Ovary (tissue), 7 donors: ENCODE measurements at regions not wholly inside any gene's neighbourhood (a gene's known extent, or its start where the extent isn't known, plus 50 kb on each side); places are given as distances from the start of the nearest gene placed in this dataset.

Experiments
- DNase-seq, 5 donors: peaks; one replicate each; pipeline ENCODE4 v3.0.0-alpha.2; 2019 to 2020
- H3K27ac ChIP-seq, 2 donors: fragments of 200-600 bp; one replicate each; pipeline versions ENCODE4 v1.5.1 to v1.8.0; 2019 to 2022
- H3K27me3 ChIP-seq: fragments of 200-600 bp; one replicate; pipeline ENCODE4 v1.8.0; 2022
- H3K36me3 ChIP-seq: fragments of 200-600 bp; sonication (generic); one replicate; pipeline ENCODE4 v1.5.1; 2019
- H3K4me1 ChIP-seq: one replicate; pipeline ENCODE4 v1.8.1; 2013; ENCODE audit warnings: mild to moderate bottlenecking, moderate library complexity; ENCODE audit not compliant: insufficient read depth
- H3K4me3 ChIP-seq: fragments of 200-600 bp; sonication (generic); one replicate; pipeline ENCODE4 v1.5.1; 2017
- H3K9me3 ChIP-seq, 2 donors: fragments of 200-600 bp in 1 of 2; sonication (generic) in 1 of 2; one replicate each; pipeline versions ENCODE4 v1.5.1 to v1.8.1; 2013 to 2019; ENCODE audit warnings: mild to moderate bottlenecking in 1 of 2, moderate library complexity in 1 of 2
- CTCF ChIP-seq, 3 donors: fragments of 450-650 bp in 2 of 3; fragments of 200-600 bp in 1 of 3; IDR thresholded peaks; one replicate each; pipeline versions ENCODE4 v1.5.1 to v1.8.0; 2016 to 2022; ENCODE audit warnings: antibody characterized with exemption in 3 of 3, mild to moderate bottlenecking in 1 of 3
- EP300 ChIP-seq: sonication (generic); formaldehyde crosslinking; IDR thresholded peaks from one replicate; pipeline ENCODE4 v1.6.1; 2017; ENCODE audit warnings: antibody characterized with exemption
- POLR2A ChIP-seq: fragments of 450-650 bp; IDR thresholded peaks from one replicate; pipeline ENCODE4 v1.6.1; 2017; ENCODE audit warnings: antibody characterized with exemption, mild to moderate bottlenecking, moderate library complexity
- WGBS, 3 donors: extraction: QIAGEN DNeasy Blood & Tissue Kit in 1 of 3; methylation state at CpG; one replicate each; pipeline versions ENCODE4 v1.1.5 to v1.1.7; 2013 to 2017; 5-methylcytosine and 5-hydroxymethylcytosine counted together
- intact Hi-C, 4 donors: fragments of 100-400 bp; cut with DNase I; formaldehyde crosslinking; loops; one replicate each; pipeline versions ENCODE4 v1.11.0 to v1.15.1; 2022 to 2023
- donor health status: DM: no; HTN: no; CAD: no; lungs with moderate emphysema.
- donor health status: DM: no; HTN: no; CAD: no.
- donor health status: Bipolar disorder and iron deficiency.
- donor health status: DM: no; HTN: no; CAD: no.
- donor health status: DM: yes; HTN: yes; CAD: no.

GRCh38 chr18:26689226-26689879 is 141.0 kb upstream of the KCTD1 start:
- Histone ChIP-seq H3K9me3 (no peaks in the 10 kb centered on the region), H3K4me1 (no peaks in the 10 kb centered on the region), H3K36me3 (no peaks in the 10 kb centered on the region), H3K27me3 (no peaks in the 10 kb centered on the region), H3K27ac (no peak overlapping the region), H3K4me3 (no peak overlapping the region)
- no peak for DNase-seq
- no peak for TF ChIP-seq EP300
- no peak for TF ChIP-seq CTCF (IDR thresholded peaks at IDR 0.05)
- no peak for TF ChIP-seq POLR2A
- 34 to 42% (median 35%) methylated on average over 7 of the region's 7 CpGs for WGBS, 3 donors
- intact Hi-C loops, result no loop called here

GRCh38 chr18:26686532-26686931 is 138.2 kb upstream of the KCTD1 start:
- no peak for TF ChIP-seq POLR2A
- no peak for TF ChIP-seq EP300
- TF ChIP-seq CTCF (IDR thresholded peaks at IDR 0.05), result no peak

GRCh38 chr18:26685438-26686157 is 137.2 kb upstream of the KCTD1 start:
- Histone ChIP-seq H3K27me3 (no peaks in the 10 kb centered on the region), H3K4me1 (no peaks in the 10 kb centered on the region), H3K9me3 (no peaks in the 10 kb centered on the region), H3K27ac (no peak overlapping the region), H3K4me3 (no peak overlapping the region), H3K36me3 (no peaks in the 10 kb centered on the region)
- intact Hi-C loops, result no loop called here
- no peak for DNase-seq
- 81 to 88% (median 81%) methylated on average over 5 of the region's 5 CpGs for WGBS, 3 donors
- no peak for TF ChIP-seq CTCF (IDR thresholded peaks at IDR 0.05)
- no peak for TF ChIP-seq POLR2A
- no peak for TF ChIP-seq EP300

More at GRCh38 chr18:26686532-26686931, 138.2 kb upstream of the KCTD1 start:
- WGBS, 3 donors, result 53 to 60% (median 54%) methylated on average over 3 of the region's 3 CpGs
- DNase-seq, result no peak
- Histone ChIP-seq H3K27ac (no peak overlapping the region), H3K36me3 (no peaks in the 10 kb centered on the region), H3K4me3 (no peak overlapping the region), H3K4me1 (no peaks in the 10 kb centered on the region), H3K27me3 (no peaks in the 10 kb centered on the region), H3K9me3 (no peaks in the 10 kb centered on the region)
- intact Hi-C loops, result no loop called here

GRCh38 chr18:26677957-26678356 is 129.6 kb upstream of the KCTD1 start:
- 83 to 94% (median 88%) methylated on average over 1 of the region's 1 CpG for WGBS, 3 donors
- H3K27ac ChIP-seq, result no peak overlapping the region
- no peak overlapping the region for H3K4me3 ChIP-seq
- TF ChIP-seq EP300, result no peak
- TF ChIP-seq POLR2A, result no peak
- no peak for TF ChIP-seq CTCF (IDR thresholded peaks at IDR 0.05)
- H3K36me3 ChIP-seq, result no peaks in the 10 kb centered on the region
- no peaks in the 10 kb centered on the region for H3K4me1 ChIP-seq
- H3K9me3 ChIP-seq, result no peaks in the 10 kb centered on the region
- DNase-seq, result no peak
- intact Hi-C loops, result no loop called here
- no peaks in the 10 kb centered on the region for H3K27me3 ChIP-seq
